Fibroblast of mammary gland (primary cell): ENCODE measurements at regions not wholly inside any gene's neighbourhood (a gene's known extent, or its start where the extent isn't known, plus 50 kb on each side); places are given as distances from the start of the nearest gene placed in this dataset.

Experiments
- DNase-seq: peaks from one replicate; pipeline ENCODE4 v3.0.0-alpha.2; 2010; ENCODE audit warnings: low read depth
- H3K4me3 ChIP-seq: 2 replicates; pipeline ENCODE4 v1.5.1; 2011; ENCODE audit warnings: low read depth, mild to moderate bottlenecking, low read length, moderate library complexity; ENCODE audit not compliant: control insufficient read depth
- CTCF ChIP-seq: conservative IDR thresholded peaks from 2 replicates; pipeline ENCODE4 v1.5.1; 2011; ENCODE audit warnings: low read depth, low read length, inconsistent platforms; ENCODE audit not compliant: control insufficient read depth, insufficient read depth

GRCh38 chr7:35355199-35355598, 101.3 kb upstream of the TBX20 start:
- DNase-seq: no peak
- TF ChIP-seq CTCF: no peak
- no peak overlapping the region for H3K4me3 ChIP-seq

- no peak for TF ChIP-seq CTCF
- no peak overlapping the region for H3K4me3 ChIP-seq
- no peak for DNase-seq
Measured at GRCh38 chr7:35353481-35353880, 99.6 kb upstream of the TBX20 start.

- H3K4me3 ChIP-seq: no peak overlapping the region
- no peak for TF ChIP-seq CTCF
- DNase-seq: no peak
Measured at GRCh38 chr7:35351466-35351865, 97.6 kb upstream of the TBX20 start.

GRCh38 chr7:35348611-35349400, 94.9 kb upstream of the TBX20 start:
- H3K4me3 ChIP-seq: no peak overlapping the region
- TF ChIP-seq CTCF: no peak
- no peak for DNase-seq

GRCh38 chr7:35342786-35343185, 88.9 kb upstream of the TBX20 start:
- no peak for DNase-seq
- H3K4me3 ChIP-seq: no peak overlapping the region
- no peak for TF ChIP-seq CTCF

GRCh38 chr7:35339811-35340210, 85.9 kb upstream of the TBX20 start:
- DNase-seq: no peak
- TF ChIP-seq CTCF: no peak
- no peak overlapping the region for H3K4me3 ChIP-seq
